Neural cell (in vitro differentiated cells): ENCODE measurements at regions not wholly inside any gene's neighbourhood (a gene's known extent, or its start where the extent isn't known, plus 50 kb on each side); places are given as distances from the start of the nearest gene placed in this dataset.

Experiments
- EP300 ChIP-seq: fragments of 450-650 bp; conservative IDR thresholded peaks from 2 replicates; pipeline ENCODE4 v1.6.1; 2014; ENCODE audit warnings: antibody characterized with exemption, mild to moderate bottlenecking, moderate library complexity; ENCODE audit not compliant: poor library complexity, severe bottlenecking
- EZH2 ChIP-seq: fragments of 200-600, 300-800 bp; shearing (Covaris generic), sonication (generic); IDR thresholded peaks from 2 replicates; pipeline ENCODE4 v1.6.1; 2014; ENCODE audit warnings: antibody characterized with exemption, low read length, borderline replicate concordance, mild to moderate bottlenecking; ENCODE audit not compliant: insufficient read depth, poor library complexity, severe bottlenecking
- POLR2AphosphoS5 ChIP-seq: IDR thresholded peaks from 2 replicates; pipeline ENCODE4 v1.6.1; 2012
- RAD21 ChIP-seq: fragments of 450-650 bp; conservative IDR thresholded peaks from 2 replicates; pipeline ENCODE4 v1.6.1; 2014; ENCODE audit warnings: antibody characterized with exemption, mild to moderate bottlenecking, moderate library complexity
- TF ChIP-seq, protein P1 (sequence below): fragments of 450-650 bp; IDR thresholded peaks from 2 replicates; pipeline ENCODE4 v1.5.1; 2014; ENCODE audit warnings: antibody characterized with exemption, mild to moderate bottlenecking, moderate library complexity; ENCODE audit not compliant: poor library complexity, severe bottlenecking

DNA sequence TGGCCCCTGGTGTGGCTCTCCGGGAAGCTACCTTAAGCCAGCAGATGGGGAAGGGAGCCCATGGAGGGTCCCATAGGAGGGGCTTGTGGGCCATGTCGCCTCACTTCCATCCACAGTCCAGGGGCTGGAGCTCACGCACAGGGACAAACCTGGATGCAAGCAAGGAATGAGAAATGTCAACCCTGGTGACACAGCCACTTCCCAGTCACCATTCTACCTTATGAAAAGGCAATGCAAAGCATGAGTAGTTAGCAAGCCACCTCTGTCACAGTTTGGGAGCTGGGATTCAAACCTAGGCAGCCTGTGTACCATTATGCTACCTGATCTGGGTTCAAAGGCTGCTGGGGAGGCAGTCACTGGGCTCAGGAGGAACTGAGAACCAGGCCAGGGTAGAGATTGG is 170.0 kb upstream of the KLHL29 start:
- TF ChIP-seq, protein P1, sequence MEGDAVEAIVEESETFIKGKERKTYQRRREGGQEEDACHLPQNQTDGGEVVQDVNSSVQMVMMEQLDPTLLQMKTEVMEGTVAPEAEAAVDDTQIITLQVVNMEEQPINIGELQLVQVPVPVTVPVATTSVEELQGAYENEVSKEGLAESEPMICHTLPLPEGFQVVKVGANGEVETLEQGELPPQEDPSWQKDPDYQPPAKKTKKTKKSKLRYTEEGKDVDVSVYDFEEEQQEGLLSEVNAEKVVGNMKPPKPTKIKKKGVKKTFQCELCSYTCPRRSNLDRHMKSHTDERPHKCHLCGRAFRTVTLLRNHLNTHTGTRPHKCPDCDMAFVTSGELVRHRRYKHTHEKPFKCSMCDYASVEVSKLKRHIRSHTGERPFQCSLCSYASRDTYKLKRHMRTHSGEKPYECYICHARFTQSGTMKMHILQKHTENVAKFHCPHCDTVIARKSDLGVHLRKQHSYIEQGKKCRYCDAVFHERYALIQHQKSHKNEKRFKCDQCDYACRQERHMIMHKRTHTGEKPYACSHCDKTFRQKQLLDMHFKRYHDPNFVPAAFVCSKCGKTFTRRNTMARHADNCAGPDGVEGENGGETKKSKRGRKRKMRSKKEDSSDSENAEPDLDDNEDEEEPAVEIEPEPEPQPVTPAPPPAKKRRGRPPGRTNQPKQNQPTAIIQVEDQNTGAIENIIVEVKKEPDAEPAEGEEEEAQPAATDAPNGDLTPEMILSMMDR, result no peak
- TF ChIP-seq EZH2, result no peak
- no peak for TF ChIP-seq RAD21
- TF ChIP-seq EP300, result no peak
- TF ChIP-seq POLR2AphosphoS5, result no peak
